LNCAP (cell line): ENCODE measurements at regions not wholly inside any gene's neighbourhood (a gene's known extent, or its start where the extent isn't known, plus 50 kb on each side); places are given as distances from the start of the nearest gene placed in this dataset.

ENCODE experiments used
- TF ChIP-seq, protein P1 (sequence below): fragments of 450-650 bp; IDR thresholded peaks from 2 replicates; pipeline ENCODE4 v1.5.1; 2017; ENCODE audit warnings: mild to moderate bottlenecking

DNA sequence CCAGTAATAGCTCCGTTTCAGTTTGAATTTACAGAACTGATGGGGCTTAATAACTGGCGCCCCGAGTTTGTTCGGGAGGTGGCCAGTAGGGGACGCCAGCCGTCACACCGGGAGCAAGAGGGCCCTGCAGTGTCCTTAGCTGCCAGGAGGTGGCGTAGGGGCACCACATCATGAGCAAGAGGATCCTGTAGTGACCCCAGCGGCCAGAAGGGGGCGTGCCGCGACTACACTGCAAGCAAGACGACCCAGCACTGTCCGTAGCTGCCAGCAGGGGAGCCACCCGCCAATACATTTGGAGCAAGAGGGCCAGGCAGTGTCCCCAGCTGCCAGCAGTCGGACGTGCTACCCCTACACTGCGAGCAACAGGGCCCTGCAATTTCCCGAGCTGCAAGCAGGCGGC is 663.7 kb upstream of the B3GAT1 start:
- TF ChIP-seq, protein P1, sequence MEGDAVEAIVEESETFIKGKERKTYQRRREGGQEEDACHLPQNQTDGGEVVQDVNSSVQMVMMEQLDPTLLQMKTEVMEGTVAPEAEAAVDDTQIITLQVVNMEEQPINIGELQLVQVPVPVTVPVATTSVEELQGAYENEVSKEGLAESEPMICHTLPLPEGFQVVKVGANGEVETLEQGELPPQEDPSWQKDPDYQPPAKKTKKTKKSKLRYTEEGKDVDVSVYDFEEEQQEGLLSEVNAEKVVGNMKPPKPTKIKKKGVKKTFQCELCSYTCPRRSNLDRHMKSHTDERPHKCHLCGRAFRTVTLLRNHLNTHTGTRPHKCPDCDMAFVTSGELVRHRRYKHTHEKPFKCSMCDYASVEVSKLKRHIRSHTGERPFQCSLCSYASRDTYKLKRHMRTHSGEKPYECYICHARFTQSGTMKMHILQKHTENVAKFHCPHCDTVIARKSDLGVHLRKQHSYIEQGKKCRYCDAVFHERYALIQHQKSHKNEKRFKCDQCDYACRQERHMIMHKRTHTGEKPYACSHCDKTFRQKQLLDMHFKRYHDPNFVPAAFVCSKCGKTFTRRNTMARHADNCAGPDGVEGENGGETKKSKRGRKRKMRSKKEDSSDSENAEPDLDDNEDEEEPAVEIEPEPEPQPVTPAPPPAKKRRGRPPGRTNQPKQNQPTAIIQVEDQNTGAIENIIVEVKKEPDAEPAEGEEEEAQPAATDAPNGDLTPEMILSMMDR, result peak; percentile 99

DNA sequence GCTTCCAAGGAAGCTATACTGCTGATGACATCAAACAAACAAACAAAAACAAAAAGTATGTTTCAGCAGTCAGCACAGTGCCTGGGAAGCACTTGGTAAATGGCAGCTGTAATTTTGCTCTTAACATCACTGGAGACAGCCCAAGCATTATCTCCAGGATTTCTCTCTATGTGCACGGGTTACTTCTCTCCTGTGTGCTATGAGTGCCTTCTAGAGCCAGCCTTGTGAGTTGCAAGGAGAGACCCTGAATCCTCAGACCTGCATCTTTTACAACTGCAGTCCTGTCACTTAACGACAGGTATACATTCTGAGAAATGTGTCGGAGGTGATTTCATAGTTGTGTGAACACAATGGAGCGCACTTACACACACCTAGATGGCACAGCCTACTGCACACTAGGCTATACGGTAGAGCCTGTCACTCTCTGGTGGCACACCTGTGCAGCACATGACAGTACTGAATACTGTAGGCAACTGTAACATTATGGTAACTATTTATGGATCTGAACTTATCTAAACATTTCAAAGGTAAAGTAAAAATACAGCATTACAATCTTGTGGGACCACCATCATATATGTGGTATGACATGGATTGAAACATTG is 662.5 kb upstream of the B3GAT1 start:
- TF ChIP-seq, protein P1, result peak; percentile 39

DNA sequence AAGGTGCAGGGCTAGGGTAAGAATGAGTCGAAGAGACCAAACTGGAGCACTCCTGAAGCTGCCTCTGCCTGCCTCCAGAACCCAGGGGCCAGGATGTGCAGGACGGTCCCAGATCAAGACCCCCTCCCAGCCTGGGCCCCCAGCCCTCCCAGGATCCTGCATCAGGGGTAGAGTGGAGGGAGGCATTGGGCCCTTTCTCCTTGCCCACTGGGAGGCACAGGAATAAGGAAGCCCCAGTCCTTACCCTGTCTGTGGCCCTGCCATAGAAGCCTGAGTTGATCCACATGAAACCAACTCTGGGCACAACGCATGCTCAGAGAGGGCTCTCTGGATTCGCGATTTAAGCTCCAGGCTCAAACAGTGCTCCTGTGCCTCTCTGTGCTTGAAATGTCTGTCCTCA is 661.8 kb upstream of the B3GAT1 start:
- TF ChIP-seq, protein P1, result no peak

- TF ChIP-seq, protein P1, result no peak
Observed at GRCh38 chr11:135073381-135073780, 661.3 kb upstream of the B3GAT1 start.

DNA sequence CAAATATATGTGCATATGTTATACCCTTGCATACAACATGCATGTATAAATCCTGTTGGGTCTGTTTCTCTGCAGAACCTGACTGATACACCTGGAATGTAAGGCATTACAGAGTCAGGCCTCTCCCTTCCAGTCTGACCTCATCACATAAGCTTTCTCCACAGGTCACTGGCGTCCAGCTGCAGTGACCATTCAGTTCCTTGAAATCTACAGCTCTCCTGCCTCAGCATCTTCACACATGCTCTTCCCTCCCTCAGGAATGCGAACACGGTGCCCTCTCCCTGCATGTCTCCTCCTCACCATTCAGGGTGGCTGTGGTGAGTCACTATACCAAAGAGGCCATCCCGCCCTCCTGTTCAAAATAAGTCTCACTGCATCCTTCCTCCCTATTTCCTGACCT is 657.8 kb upstream of the B3GAT1 start:
- TF ChIP-seq, protein P1, result no peak

GRCh38 chr11:135069063-135069462 is 657.0 kb upstream of the B3GAT1 start:
- TF ChIP-seq, protein P1, result no peak

DNA sequence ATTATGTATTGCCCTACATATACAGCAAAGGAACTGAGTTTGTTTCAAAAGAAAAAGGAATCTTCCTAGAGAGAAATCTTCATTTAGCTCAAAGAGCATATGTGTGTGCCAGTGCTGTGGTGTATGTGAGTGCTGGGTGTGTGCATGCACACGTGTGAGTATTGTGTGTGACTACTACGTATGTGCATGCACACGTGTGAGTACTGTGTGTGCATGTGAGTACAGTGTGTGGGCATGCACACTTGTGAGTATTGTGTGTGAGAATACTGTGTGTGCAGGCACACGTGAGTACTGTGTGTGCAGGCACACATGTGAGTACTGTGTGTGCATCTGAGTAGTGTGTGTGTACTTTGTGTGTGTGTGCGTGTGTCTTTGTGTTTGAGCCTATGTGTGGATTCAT is 651.0 kb upstream of the B3GAT1 start:
- TF ChIP-seq, protein P1, result no peak

DNA sequence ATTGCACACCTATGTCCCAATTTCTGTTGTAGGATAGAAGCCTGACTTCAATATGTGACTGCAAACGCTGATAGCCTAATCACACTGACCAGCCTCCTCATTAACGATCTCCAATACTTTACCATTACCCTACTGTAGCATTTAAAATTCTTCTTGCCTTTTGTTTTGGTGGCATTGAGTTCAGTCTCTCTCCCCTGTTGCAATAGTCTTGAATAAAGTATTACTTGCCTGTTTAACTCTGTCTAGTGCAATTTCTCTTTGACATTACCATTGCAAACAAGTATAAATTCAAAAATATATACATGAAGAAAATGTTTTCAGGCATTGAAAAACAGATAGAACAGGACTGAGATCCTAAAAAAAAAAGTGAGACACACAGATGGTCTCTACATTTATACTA is 649.1 kb upstream of the B3GAT1 start:
- TF ChIP-seq, protein P1, result no peak
